Esophagus muscularis mucosa (tissue), 3 donors: ENCODE measurements at regions not wholly inside any gene's neighbourhood (a gene's known extent, or its start where the extent isn't known, plus 50 kb on each side); places are given as distances from the start of the nearest gene placed in this dataset.

Experiments
- CTCF ChIP-seq, 3 experiments: fragments of 200-600 bp in 2 of 3; fragments of 450-650 bp in 1 of 3; sonication (generic) in 2 of 3; IDR thresholded peaks; one replicate each; pipeline ENCODE4 v1.5.1; 2017 to 2019; ENCODE audit warnings: antibody characterized with exemption in 3 of 3, mild to moderate bottlenecking in 2 of 3, moderate library complexity in 1 of 3
- POLR2A ChIP-seq: fragments of 450-650 bp; IDR thresholded peaks from one replicate; pipeline ENCODE4 v1.6.1; 2017; ENCODE audit warnings: antibody characterized with exemption, moderate library complexity, mild to moderate bottlenecking, low read depth

- no peak for TF ChIP-seq CTCF (IDR thresholded peaks at IDR 0.05)
- no peak for TF ChIP-seq POLR2A
Measured at GRCh38 chr11:28596816-28597215, 488.6 kb downstream of the METTL15 start.
